Spleen (tissue), 7 donors: ENCODE measurements at regions not wholly inside any gene's neighbourhood (a gene's known extent, or its start where the extent isn't known, plus 50 kb on each side); places are given as distances from the start of the nearest gene placed in this dataset.

Experiments used
- CTCF ChIP-seq, 11 experiments: fragments of 200-600 bp in 7 of 11; fragments of 450-650 bp in 4 of 11; sonication (generic) in 4 of 11; IDR thresholded peaks in 8 of 11; conservative IDR thresholded peaks in 3 of 11; 1 replicate in 7 of 11; 2 replicates in 4 of 11; pipeline versions ENCODE4 v1.4.0 to v1.8.0; 2016 to 2021; ENCODE audit warnings: antibody characterized with exemption in 11 of 11, inconsistent platforms in 4 of 11, mild to moderate bottlenecking in 1 of 11
- POLR2AphosphoS5 ChIP-seq, 3 donors: sonication (generic); formaldehyde crosslinking; IDR thresholded peaks; one replicate each; pipeline ENCODE4 v1.5.1; 2017; ENCODE audit warnings: antibody characterized with exemption in 3 of 3
- donor health status: DM: no; HTN: no; CAD: no; lungs with moderate emphysema.
- donor health status: DM: no; HTN: no; CAD: no.
- donor health status: DM: no; HTN: no; CAD: no.

GRCh38 chr3:168858327-168858726 lies 762.6 kb upstream of the GOLIM4 start:
- TF ChIP-seq POLR2AphosphoS5 (IDR thresholded peaks at IDR 0.05) (no peak), CTCF (IDR thresholded peaks at IDR 0.05 in 8 of 11, conservative IDR thresholded peaks at IDR 0.05 in 3 of 11) (no peak)
